Upper lobe of left lung (tissue), 6 donors: ENCODE measurements at regions not wholly inside any gene's neighbourhood (a gene's known extent, or its start where the extent isn't known, plus 50 kb on each side); places are given as distances from the start of the nearest gene placed in this dataset.

Experiments
- ATAC-seq, 2 donors: fragments of 200-7000 bp; cut with Tn5 transposase; one replicate each; pipeline ENCODE4 v1.9.1; 2022; ENCODE audit warnings: mild to moderate bottlenecking in 2 of 2, moderate library complexity in 2 of 2; ENCODE audit not compliant: low FRiP score in 2 of 2
- DNase-seq, 2 donors: peaks; one replicate each; pipeline ENCODE4 v3.0.0-alpha.2; 2019 to 2020
- H3K27ac ChIP-seq, 4 donors: fragments of 200-600 bp; sonication (generic); one replicate each; pipeline ENCODE4 v1.5.1; 2016 to 2019
- H3K27me3 ChIP-seq, 4 donors: fragments of 200-600 bp; sonication (generic); one replicate each; pipeline ENCODE4 v1.5.1; 2017 to 2019
- H3K36me3 ChIP-seq, 4 donors: fragments of 200-600 bp; sonication (generic); one replicate each; pipeline ENCODE4 v1.5.1; 2016 to 2019
- H3K4me1 ChIP-seq, 4 donors: fragments of 200-600 bp; sonication (generic); one replicate each; pipeline ENCODE4 v1.5.1; 2018 to 2019
- H3K4me3 ChIP-seq, 4 donors: fragments of 200-600 bp; sonication (generic); one replicate each; pipeline ENCODE4 v1.5.1; 2017 to 2019; ENCODE audit warnings: mild to moderate bottlenecking in 2 of 4, moderate library complexity in 1 of 4
- H3K9me3 ChIP-seq, 4 donors: fragments of 200-600 bp; sonication (generic); one replicate each; pipeline ENCODE4 v1.5.1; 2018 to 2019
- CTCF ChIP-seq, 6 experiments: fragments of 450-650 bp in 4 of 6; fragments of 200-600 bp in 2 of 6; sonication (generic) in 2 of 6; IDR thresholded peaks; one replicate each; pipeline ENCODE4 v1.5.1; 2016 to 2019; ENCODE audit warnings: antibody characterized with exemption in 6 of 6
- EP300 ChIP-seq, 4 donors: sonication (generic); formaldehyde crosslinking; IDR thresholded peaks; one replicate each; pipeline ENCODE4 v1.5.1; 2017; ENCODE audit warnings: antibody characterized with exemption in 4 of 4, control low read depth in 2 of 4
- POLR2A ChIP-seq, 4 donors: fragments of 450-650 bp; IDR thresholded peaks; one replicate each; pipeline ENCODE4 v1.5.1; 2016 to 2017; ENCODE audit warnings: antibody characterized with exemption in 4 of 4, mild to moderate bottlenecking in 2 of 4
- POLR2AphosphoS5 ChIP-seq, 2 donors: sonication (generic); formaldehyde crosslinking; IDR thresholded peaks; one replicate each; pipeline ENCODE4 v1.5.1; 2017; ENCODE audit warnings: antibody characterized with exemption in 2 of 2
- WGBS, 2 donors: methylation state at CpG; one replicate each; pipeline ENCODE4 v1.1.5; 2017 to 2018; 5-methylcytosine and 5-hydroxymethylcytosine counted together
- donor health status: DM: no; HTN: no; CAD: no; lungs with moderate emphysema.
- donor health status: DM: no; HTN: yes; CAD: no; lungs with severe emphysema.

GRCh38 chr1:187091666-187092065 is 262.9 kb downstream of the PLA2G4A start:
- Histone ChIP-seq H3K9me3 (peaks cover 0 to 3% (median 0%) of the 10 kb centered on the region in 4 donors), H3K4me1 (no peaks in the 10 kb centered on the region), H3K27ac (no peak overlapping the region), H3K4me3 (no peak overlapping the region), H3K27me3 (no peaks in the 10 kb centered on the region), H3K36me3 (no peaks in the 10 kb centered on the region)
- ATAC-seq, result no peak
- DNase-seq, result no peak
- TF ChIP-seq CTCF (IDR thresholded peaks at IDR 0.05), result no peak
- TF ChIP-seq POLR2A (IDR thresholded peaks at IDR 0.05), result no peak
- no peak for TF ChIP-seq POLR2AphosphoS5 (IDR thresholded peaks at IDR 0.05)
- no peak for TF ChIP-seq EP300 (IDR thresholded peaks at IDR 0.05)

GRCh38 chr1:187092104-187092503 is 263.4 kb downstream of the PLA2G4A start:
- peaks cover 0 to 3% (median 0%) of the 10 kb centered on the region in 4 donors for H3K9me3 ChIP-seq
- ATAC-seq, result no peak
- WGBS, 2 donors, result 87 to 94% methylated on average over 4 of the region's 4 CpGs

GRCh38 chr1:187096689-187097088 is 267.9 kb downstream of the PLA2G4A start:
- Histone ChIP-seq H3K27ac (no peak overlapping the region), H3K36me3 (no peaks in the 10 kb centered on the region), H3K4me1 (no peaks in the 10 kb centered on the region), H3K9me3 (no peaks in the 10 kb centered on the region), H3K4me3 (no peak overlapping the region), H3K27me3 (no peaks in the 10 kb centered on the region)
- DNase-seq, result no peak
- 57 to 58% methylated on average over 2 of the region's 2 CpGs for WGBS, 2 donors
- TF ChIP-seq POLR2AphosphoS5 (IDR thresholded peaks at IDR 0.05) (no peak), POLR2A (IDR thresholded peaks at IDR 0.05) (no peak), EP300 (IDR thresholded peaks at IDR 0.05) (no peak), CTCF (IDR thresholded peaks at IDR 0.05) (no peak)
- no peak for ATAC-seq

More at GRCh38 chr1:187092104-187092503, 263.4 kb downstream of the PLA2G4A start:
- TF ChIP-seq CTCF (IDR thresholded peaks at IDR 0.05) (no peak), POLR2AphosphoS5 (IDR thresholded peaks at IDR 0.05) (no peak), POLR2A (IDR thresholded peaks at IDR 0.05) (no peak), EP300 (IDR thresholded peaks at IDR 0.05) (no peak)
- no peaks in the 10 kb centered on the region for H3K36me3 ChIP-seq
- no peaks in the 10 kb centered on the region for H3K4me1 ChIP-seq
- no peaks in the 10 kb centered on the region for H3K27me3 ChIP-seq
- DNase-seq, result no peak
- no peak overlapping the region for H3K27ac ChIP-seq
- H3K4me3 ChIP-seq, result no peak overlapping the region

- no peak overlapping the region for H3K4me3 ChIP-seq
- no peak for ATAC-seq
- no peaks in the 10 kb centered on the region for H3K4me1 ChIP-seq
- no peaks in the 10 kb centered on the region for H3K9me3 ChIP-seq
- no peak for DNase-seq
- no peaks in the 10 kb centered on the region for H3K27me3 ChIP-seq
- no peak for TF ChIP-seq EP300 (IDR thresholded peaks at IDR 0.05)
- no peak for TF ChIP-seq POLR2AphosphoS5 (IDR thresholded peaks at IDR 0.05)
- TF ChIP-seq CTCF (IDR thresholded peaks at IDR 0.05), result no peak
- no peak for TF ChIP-seq POLR2A (IDR thresholded peaks at IDR 0.05)
- no peak overlapping the region for H3K27ac ChIP-seq
- H3K36me3 ChIP-seq, result no peaks in the 10 kb centered on the region
Measured at GRCh38 chr1:187110351-187110750, 281.6 kb downstream of the PLA2G4A start.

- H3K36me3 ChIP-seq, result no peaks in the 10 kb centered on the region
- H3K9me3 ChIP-seq, result no peaks in the 10 kb centered on the region
- no peak for ATAC-seq
- no peaks in the 10 kb centered on the region for H3K4me1 ChIP-seq
- DNase-seq, result no peak
- H3K4me3 ChIP-seq, result no peak overlapping the region
- H3K27ac ChIP-seq, result no peak overlapping the region
- no peak for TF ChIP-seq EP300 (IDR thresholded peaks at IDR 0.05)
- no peak for TF ChIP-seq POLR2AphosphoS5 (IDR thresholded peaks at IDR 0.05)
- no peak for TF ChIP-seq POLR2A (IDR thresholded peaks at IDR 0.05)
- TF ChIP-seq CTCF (IDR thresholded peaks at IDR 0.05), result no peak
- no peaks in the 10 kb centered on the region for H3K27me3 ChIP-seq
Measured at GRCh38 chr1:187114792-187115191, 286.0 kb downstream of the PLA2G4A start.
